SK-N-MC (cell line): ENCODE measurements at regions not wholly inside any gene's neighbourhood (a gene's known extent, or its start where the extent isn't known, plus 50 kb on each side); places are given as distances from the start of the nearest gene placed in this dataset.

Experiments used
- EZH2 ChIP-seq: fragments of 200-600 bp; sonication (generic); IDR thresholded peaks from one replicate; pipeline ENCODE4 v1.6.1; 2017; ENCODE audit warnings: antibody characterized with exemption
- POLR2AphosphoS5 ChIP-seq: IDR thresholded peaks from 2 replicates; pipeline ENCODE4 v1.6.1; 2012; ENCODE audit warnings: mild to moderate bottlenecking, low read depth, low read length, borderline replicate concordance

DNA sequence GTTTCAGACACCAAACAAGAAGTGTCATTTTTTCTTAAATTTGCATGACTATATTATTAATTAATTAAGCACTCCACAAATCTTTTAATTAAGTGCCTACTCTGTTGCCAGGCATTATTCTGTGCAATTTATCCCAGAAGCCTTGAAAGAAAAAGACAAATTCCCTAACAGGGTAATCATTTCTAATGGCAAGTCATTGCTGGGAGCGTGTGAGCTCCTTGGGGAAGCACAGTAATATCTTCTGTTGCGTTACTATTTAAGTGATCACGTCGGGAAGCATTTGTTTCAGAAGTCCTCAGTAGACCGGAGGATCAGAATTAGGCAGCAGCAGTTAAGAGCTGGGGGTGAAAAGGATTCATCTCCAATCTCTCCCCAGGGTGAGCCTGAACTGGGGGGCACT lies 276.8 kb upstream of the RNF32 start:
- TF ChIP-seq EZH2 (no peak), POLR2AphosphoS5 (no peak)
